HG02943 (cell line): ENCODE measurements at regions not wholly inside any gene's neighbourhood (a gene's known extent, or its start where the extent isn't known, plus 50 kb on each side); places are given as distances from the start of the nearest gene placed in this dataset.

Experiments used
- ATAC-seq: cut with Tn5 transposase; IDR thresholded peaks from one replicate; pipeline ENCODE4 v1.9.1; 2021; ENCODE audit warnings: mild to moderate bottlenecking, low read depth, moderate library complexity; ENCODE audit not compliant: unreplicated experiment

GRCh38 chr21:14737284-14737691 is 191.2 kb upstream of the SAMSN1 start:
- ATAC-seq = no peak

GRCh38 chr21:14736672-14737071 is 190.6 kb upstream of the SAMSN1 start:
- ATAC-seq = no peak

GRCh38 chr21:14736162-14736561 is 190.0 kb upstream of the SAMSN1 start:
- no peak for ATAC-seq

GRCh38 chr21:14734833-14735232 is 188.7 kb upstream of the SAMSN1 start:
- ATAC-seq = no peak

- no peak for ATAC-seq
These were observed 188.1 kb upstream of the SAMSN1 start for GRCh38 chr21:14734191-14734590.

GRCh38 chr21:14725219-14725618 is 179.1 kb upstream of the SAMSN1 start:
- ATAC-seq = no peak

GRCh38 chr21:14722841-14723483 is 176.8 kb upstream of the SAMSN1 start:
- no peak for ATAC-seq

GRCh38 chr21:14720237-14720636 is 174.1 kb upstream of the SAMSN1 start:
- no peak for ATAC-seq

- no peak for ATAC-seq
These were observed 172.8 kb upstream of the SAMSN1 start for GRCh38 chr21:14718951-14719350.

GRCh38 chr21:14716761-14717396 is 170.8 kb upstream of the SAMSN1 start:
- ATAC-seq = no peak

- ATAC-seq = no peak
These were observed 167.0 kb upstream of the SAMSN1 start for GRCh38 chr21:14713109-14713508.

- ATAC-seq = no peak
These were observed 166.1 kb upstream of the SAMSN1 start for GRCh38 chr21:14712121-14712715.

GRCh38 chr21:14711287-14711686 is 165.2 kb upstream of the SAMSN1 start:
- ATAC-seq = no peak

- no peak for ATAC-seq
These were observed 161.5 kb upstream of the SAMSN1 start for GRCh38 chr21:14707511-14708020.

- no peak for ATAC-seq
These were observed 160.8 kb upstream of the SAMSN1 start for GRCh38 chr21:14706712-14707510.

- no peak for ATAC-seq
These were observed 153.6 kb upstream of the SAMSN1 start for GRCh38 chr21:14699433-14700407.

- ATAC-seq = no peak
These were observed 151.7 kb upstream of the SAMSN1 start for GRCh38 chr21:14697769-14698168.

- ATAC-seq = no peak
These were observed 148.7 kb upstream of the SAMSN1 start for GRCh38 chr21:14694817-14695216.

GRCh38 chr21:14693997-14694396 is 147.9 kb upstream of the SAMSN1 start:
- no peak for ATAC-seq

- ATAC-seq = no peak
These were observed 145.8 kb upstream of the SAMSN1 start for GRCh38 chr21:14691914-14692313.
